ENCODE measurements at regions not wholly inside any gene's neighbourhood (a gene's known extent, or its start where the extent isn't known, plus 50 kb on each side); places are given as distances from the start of the nearest gene placed in this dataset.
A peak's percentile ranks its signal among the peaks of the same experiment; 100 is the strongest.

- DNase-seq (ENCODE audit: low read depth) = no peak
- peak; percentile 51 for TF ChIP-seq CTCF (IDR thresholded peaks at IDR 0.05; ENCODE audit: insufficient read depth, low read length, poor library complexity, severe bottlenecking)
- Histone ChIP-seq H3K36me3 (ENCODE audit: control insufficient read depth, insufficient read depth, low read length) (no peaks in the 10 kb centered on the region), H3K27me3 (ENCODE audit: control insufficient read depth, insufficient read depth, low read length) (no peaks in the 10 kb centered on the region), H3K4me3 (ENCODE audit: low read depth, low read length) (no peak overlapping the region)
Measured at GRCh38 chr12:115871714-115872113, 405.8 kb downstream of the MED13L start.

- Histone ChIP-seq H3K27me3 (ENCODE audit: control insufficient read depth, insufficient read depth, low read length) (no peaks in the 10 kb centered on the region), H3K4me3 (ENCODE audit: low read depth, low read length) (no peak overlapping the region), H3K36me3 (ENCODE audit: control insufficient read depth, insufficient read depth, low read length) (no peaks in the 10 kb centered on the region)
- no peak for TF ChIP-seq CTCF (IDR thresholded peaks at IDR 0.05; ENCODE audit: insufficient read depth, low read length, poor library complexity, severe bottlenecking)
- no peak for DNase-seq (ENCODE audit: low read depth)
Measured at GRCh38 chr12:115870510-115870909, 407.0 kb downstream of the MED13L start.

- no peaks in the 10 kb centered on the region for H3K27me3 ChIP-seq (ENCODE audit: control insufficient read depth, insufficient read depth, low read length)
- no peak overlapping the region for H3K4me3 ChIP-seq (ENCODE audit: low read depth, low read length)
- no peak for DNase-seq (ENCODE audit: low read depth)
- TF ChIP-seq CTCF (IDR thresholded peaks at IDR 0.05; ENCODE audit: insufficient read depth, low read length, poor library complexity, severe bottlenecking) = no peak
- no peaks in the 10 kb centered on the region for H3K36me3 ChIP-seq (ENCODE audit: control insufficient read depth, insufficient read depth, low read length)
Measured at GRCh38 chr12:115870021-115870420, 407.5 kb downstream of the MED13L start.

DNA sequence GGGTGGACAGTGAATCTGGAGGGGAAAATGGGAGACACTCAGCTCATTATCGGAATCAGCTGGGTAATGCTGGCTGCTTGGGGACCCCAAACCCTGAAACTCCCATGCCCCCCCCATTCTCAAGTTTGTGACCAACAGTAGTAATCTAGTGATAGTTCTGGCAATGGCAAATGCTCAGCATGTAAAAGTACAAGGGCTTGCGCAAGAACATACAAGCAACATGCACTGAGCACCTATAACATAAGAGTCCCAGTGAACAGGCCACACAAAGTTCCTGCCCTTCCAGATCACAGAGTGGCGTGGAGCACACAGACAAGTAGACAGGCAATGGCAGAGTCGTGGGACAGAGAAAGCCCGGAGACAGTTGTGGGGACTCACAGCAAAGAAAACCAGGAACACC, 407.9 kb downstream of the MED13L start:
- DNase-seq (ENCODE audit: low read depth) = no peak
- no peak overlapping the region for H3K4me3 ChIP-seq (ENCODE audit: low read depth, low read length)
- TF ChIP-seq CTCF (IDR thresholded peaks at IDR 0.05; ENCODE audit: insufficient read depth, low read length, poor library complexity, severe bottlenecking) = no peak
- H3K27me3 ChIP-seq (ENCODE audit: control insufficient read depth, insufficient read depth, low read length) = no peaks in the 10 kb centered on the region
- no peaks in the 10 kb centered on the region for H3K36me3 ChIP-seq (ENCODE audit: control insufficient read depth, insufficient read depth, low read length)

GRCh38 chr12:115868624-115869023, 408.9 kb downstream of the MED13L start:
- no peak for DNase-seq (ENCODE audit: low read depth)
- H3K4me3 ChIP-seq (ENCODE audit: low read depth, low read length) = no peak overlapping the region
- TF ChIP-seq CTCF (IDR thresholded peaks at IDR 0.05; ENCODE audit: insufficient read depth, low read length, poor library complexity, severe bottlenecking) = no peak
- no peaks in the 10 kb centered on the region for H3K36me3 ChIP-seq (ENCODE audit: control insufficient read depth, insufficient read depth, low read length)
- H3K27me3 ChIP-seq (ENCODE audit: control insufficient read depth, insufficient read depth, low read length) = no peaks in the 10 kb centered on the region

DNA sequence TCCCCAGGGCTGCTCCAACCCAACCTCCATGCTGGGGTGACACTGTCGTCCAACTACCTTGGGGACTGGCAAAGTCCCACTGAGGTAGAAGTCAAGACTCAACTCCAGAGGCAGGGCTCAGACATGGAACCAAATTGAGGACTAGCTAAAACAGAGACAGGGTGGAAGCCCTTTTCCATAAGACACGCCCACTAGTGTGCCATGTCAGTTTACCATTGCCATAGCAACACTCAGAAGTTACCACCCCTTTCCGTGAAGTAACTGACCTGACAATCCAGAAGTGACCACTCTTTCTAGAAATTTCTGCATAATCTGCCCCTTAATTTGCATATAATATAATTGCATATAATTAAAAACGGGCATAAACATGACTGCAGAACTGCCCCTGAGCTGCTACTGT, 409.6 kb downstream of the MED13L start:
- DNase-seq (ENCODE audit: low read depth) = no peak
- Histone ChIP-seq H3K36me3 (ENCODE audit: control insufficient read depth, insufficient read depth, low read length) (no peaks in the 10 kb centered on the region), H3K4me3 (ENCODE audit: low read depth, low read length) (no peak overlapping the region), H3K27me3 (ENCODE audit: control insufficient read depth, insufficient read depth, low read length) (no peaks in the 10 kb centered on the region)
- no peak for TF ChIP-seq CTCF (IDR thresholded peaks at IDR 0.05; ENCODE audit: insufficient read depth, low read length, poor library complexity, severe bottlenecking)

All from kidney epithelial cell (primary cell).